K562 (cell line): ENCODE measurements at regions not wholly inside any gene's neighbourhood (a gene's known extent, or its start where the extent isn't known, plus 50 kb on each side); places are given as distances from the start of the nearest gene placed in this dataset.
A peak's percentile ranks its signal among the peaks of the same experiment; 100 is the strongest.

Experiments used
- ATAC-seq: fragments of 200-7000 bp; cut with Tn5 transposase; 3 replicates; pipeline ENCODE4 v1.9.1; 2020; ENCODE audit warnings: moderate library complexity
- BruUV-seq: library from RNA; stranded (reverse); fragments of 400-500 nt; replicated peaks from 2 replicates; lab custom pipeline; 2021; lab: Mats Ljungman, UMichigan
- CTCF ChIA-PET: fragments of 300-600 bp; formaldehyde crosslinking; extraction: SDS; loops from one replicate; lab custom pipeline; 2021; ENCODE audit warnings: low intra/inter-chr PET ratio; lab: Yijun Ruan, JAX
- POLR2A ChIA-PET: fragments of 300-600, 350-650 bp; sonication (Branson Sonifier 250); formaldehyde crosslinking; extraction: SDS; loops from one replicate; lab custom pipeline; 2021; ENCODE audit warnings: antibody characterized with exemption, inconsistent platforms; lab: Yijun Ruan, JAX
- DNase-seq, 4 experiments: peaks; one replicate each; pipeline versions ENCODE4 v3.0.0 to v3.0.0-alpha.2; 2011 to 2018; ENCODE audit warnings: low spot score in 3 of 4, mixed read lengths in 3 of 4; ENCODE audit errors: extremely low read depth in 1 of 4
- FAIRE-seq: peaks from 2 replicates; lab custom pipeline; 2011; peaks lifted over from hg19 to GRCh38; lab: Jason Lieb, UNC
- H2AFZ ChIP-seq: 2 replicates; pipeline ENCODE4 v1.6.0; 2011; ENCODE audit warnings: low read depth, low read length, control low read depth, inconsistent platforms
- H3K27ac ChIP-seq: fragments of 200-600 bp; 3 replicates; pipeline ENCODE4 v1.8.0; 2011; ENCODE audit warnings: low read depth, mild to moderate bottlenecking, control low read depth, inconsistent platforms, low read length, moderate library complexity, mixed read lengths; ENCODE audit errors: extremely low read depth
- H3K27me3 ChIP-seq, 2 experiments: fragments of 300-600 bp in 1 of 2; 2 replicates in 1 of 2; 3 replicates in 1 of 2; pipeline versions ENCODE4 v1.6.0 to v1.8.0; 2011; ENCODE audit warnings: inconsistent platforms in 2 of 2, low read length in 2 of 2, mild to moderate bottlenecking in 1 of 2, mixed read lengths in 1 of 2, moderate library complexity in 1 of 2; ENCODE audit not compliant: control insufficient read depth in 2 of 2, insufficient read depth in 2 of 2
- H3K36me3 ChIP-seq: fragments of 300-600 bp; 3 replicates; pipeline ENCODE4 v1.8.0; 2011; ENCODE audit warnings: mild to moderate bottlenecking, low read length, inconsistent platforms; ENCODE audit not compliant: control insufficient read depth, insufficient read depth
- H3K4me1 ChIP-seq, 2 experiments: fragments of 200-600 bp in 1 of 2; replicated peaks in 1 of 2; 2 replicates in 1 of 2; 3 replicates in 1 of 2; pipeline versions ENCODE4 v1.5.1 to v1.8.0; 2011; ENCODE audit warnings: inconsistent platforms in 2 of 2, low read length in 2 of 2, mild to moderate bottlenecking in 1 of 2, mixed read lengths in 1 of 2, moderate library complexity in 1 of 2; ENCODE audit not compliant: control insufficient read depth in 2 of 2, insufficient read depth in 2 of 2
- H3K4me2 ChIP-seq: 2 replicates; pipeline ENCODE4 v1.6.1; 2011; ENCODE audit warnings: low read length, control low read depth, inconsistent platforms, mixed read lengths; ENCODE audit not compliant: insufficient read depth
- H3K4me3 ChIP-seq: fragments of 200-600 bp; sonication (generic), shearing (Covaris generic); 2 replicates; pipeline ENCODE4 v1.5.1; 2016; ENCODE audit warnings: control low read depth, inconsistent platforms
- H3K79me2 ChIP-seq: fragments of 200-600 bp; 3 replicates; pipeline ENCODE4 v1.8.0; 2011; ENCODE audit warnings: low read length, inconsistent platforms; ENCODE audit not compliant: control insufficient read depth, insufficient read depth
- H3K9ac ChIP-seq, 2 experiments: 2 replicates each; pipeline versions ENCODE4 v1.6.0 to v1.6.1; 2011; ENCODE audit warnings: low read depth in 2 of 2, low read length in 2 of 2, control low read depth in 1 of 2, inconsistent platforms in 1 of 2, mild to moderate bottlenecking in 1 of 2, mixed read lengths in 1 of 2; ENCODE audit not compliant: insufficient read depth in 1 of 2
- H3K9me1 ChIP-seq: one replicate; pipeline ENCODE4 v1.6.0; 2011; ENCODE audit warnings: inconsistent platforms, mild to moderate bottlenecking, low read length, moderate library complexity; ENCODE audit not compliant: control insufficient read depth, insufficient read depth
- H3K9me3 ChIP-seq: replicated peaks from 2 replicates; pipeline ENCODE4 v1.5.1; 2011; ENCODE audit warnings: low read depth, low read length, inconsistent platforms; ENCODE audit not compliant: control insufficient read depth, insufficient read depth
- H4K20me1 ChIP-seq: replicated peaks from 2 replicates; pipeline ENCODE4 v1.6.1; 2011; ENCODE audit warnings: low read length, inconsistent platforms, mixed read lengths; ENCODE audit not compliant: control insufficient read depth, insufficient read depth
- HNRNPH1 ChIP-seq: fragments of 200-400 bp; formaldehyde crosslinking; optimal IDR thresholded peaks from 2 replicates; pipeline ENCODE3; 2017; ENCODE audit warnings: low read depth, mild to moderate bottlenecking, low read length, moderate library complexity
- KAT2B ChIP-seq: IDR thresholded peaks from one replicate; pipeline ENCODE4 v1.6.1; 2012; ENCODE audit warnings: low read depth, mild to moderate bottlenecking, control low read depth, inconsistent platforms, low read length, moderate library complexity
- PTTG1 ChIP-seq: fragments of 450-650 bp; IDR thresholded peaks from 2 replicates; pipeline ENCODE4 v1.6.1; 2016; ENCODE audit warnings: low read depth, mild to moderate bottlenecking, missing genetic modification characterization, missing compliant biosample characterization
- RNF2 ChIP-seq: sonication (generic); IDR thresholded peaks from 2 replicates; pipeline ENCODE4 v1.6.1; 2016
- RUNX1 ChIP-seq: sonication (generic); IDR thresholded peaks from 2 replicates; pipeline ENCODE4 v1.6.1; 2016; ENCODE audit warnings: antibody characterized with exemption, low read depth
- TARDBP ChIP-seq: fragments of 450-650 bp; IDR thresholded peaks from 2 replicates; pipeline ENCODE4 v1.6.1; 2016
- TEAD2 ChIP-seq: fragments of 450-650 bp; IDR thresholded peaks from 2 replicates; pipeline ENCODE4 v1.6.1; 2016; ENCODE audit warnings: missing genetic modification characterization, control low read depth, missing compliant biosample characterization
- ZNF121 ChIP-seq: sonication (generic); formaldehyde crosslinking; conservative IDR thresholded peaks from 2 replicates; pipeline ENCODE4 v1.8.0; 2022; ENCODE audit warnings: missing genetic modification reagents
- ZNF124 ChIP-seq: sonication (generic); formaldehyde crosslinking; IDR thresholded peaks from 2 replicates; pipeline ENCODE4 v1.8.1; 2022; ENCODE audit warnings: missing genetic modification reagents
- ZNF655 ChIP-seq: fragments of 250-450 bp; sonication (Bioruptor Pico); IDR thresholded peaks from 2 replicates; pipeline ENCODE4 v1.5.0; 2021
- WGBS: fragments of 100-300 bp; shearing (Covaris generic); methylation state at CpG from one replicate; pipeline ENCODE4 v1.1.6; 2016; ENCODE audit warnings: low coverage, mixed read lengths; ENCODE audit not compliant: insufficient coverage; ENCODE audit errors: missing lambda C conversion rate; 5-methylcytosine and 5-hydroxymethylcytosine counted together
- in situ Hi-C: fragments of 300-500 bp; cut with MboI; formaldehyde crosslinking; loops from 4 replicates; pipeline ENCODE4 v1.15.0; 2018; ENCODE audit warnings: inconsistent platforms, mixed read lengths
- intact Hi-C: fragments of 100-400 bp; cut with micrococcal nuclease; formaldehyde crosslinking; loops from 2 replicates; pipeline ENCODE4 v1.14.2; 2022
- TF ChIP-seq, protein P1 (sequence below): fragments of 250-450 bp; sonication (Bioruptor Pico); IDR thresholded peaks from 2 replicates; pipeline ENCODE4 v1.4.0; 2020; ENCODE audit warnings: mild to moderate bottlenecking, moderate library complexity, borderline replicate concordance

GRCh38 chr6:14366315-14366714, 248.7 kb downstream of the CD83 start:
- 8% methylated on average over 4 of the region's 4 CpGs for whole genome bisulfite sequencing
- Histone ChIP-seq H3K36me3 (no peaks in the 10 kb centered on the region), H3K9me3 (no peaks in the 10 kb centered on the region), H4K20me1 (no peaks in the 10 kb centered on the region), H3K79me2 (no peaks in the 10 kb centered on the region), H3K4me2 (no peak overlapping the region), H3K4me3 (no peak overlapping the region), H2AFZ (no peak overlapping the region), H3K9ac (no peak overlapping the region), H3K27me3 (peaks cover 9 to 12% of the 10 kb centered on the region in 2 experiments; a peak in 4 of 5 replicates), H3K27ac (no peak overlapping the region), H3K9me1 (no peaks in the 10 kb centered on the region), H3K4me1 (no peaks in the 10 kb centered on the region)
- DNase-seq, result no peak
- no TSS peak for BruUV-seq
- POLR2A ChIA-PET, result no interaction called here
- CTCF ChIA-PET, result no interaction called here
- FAIRE-seq, result no peak
- ATAC-seq, result no peak
- in situ Hi-C loops, result no loop called here
- intact Hi-C loops, result no loop called here
- TF ChIP-seq, protein P1, sequence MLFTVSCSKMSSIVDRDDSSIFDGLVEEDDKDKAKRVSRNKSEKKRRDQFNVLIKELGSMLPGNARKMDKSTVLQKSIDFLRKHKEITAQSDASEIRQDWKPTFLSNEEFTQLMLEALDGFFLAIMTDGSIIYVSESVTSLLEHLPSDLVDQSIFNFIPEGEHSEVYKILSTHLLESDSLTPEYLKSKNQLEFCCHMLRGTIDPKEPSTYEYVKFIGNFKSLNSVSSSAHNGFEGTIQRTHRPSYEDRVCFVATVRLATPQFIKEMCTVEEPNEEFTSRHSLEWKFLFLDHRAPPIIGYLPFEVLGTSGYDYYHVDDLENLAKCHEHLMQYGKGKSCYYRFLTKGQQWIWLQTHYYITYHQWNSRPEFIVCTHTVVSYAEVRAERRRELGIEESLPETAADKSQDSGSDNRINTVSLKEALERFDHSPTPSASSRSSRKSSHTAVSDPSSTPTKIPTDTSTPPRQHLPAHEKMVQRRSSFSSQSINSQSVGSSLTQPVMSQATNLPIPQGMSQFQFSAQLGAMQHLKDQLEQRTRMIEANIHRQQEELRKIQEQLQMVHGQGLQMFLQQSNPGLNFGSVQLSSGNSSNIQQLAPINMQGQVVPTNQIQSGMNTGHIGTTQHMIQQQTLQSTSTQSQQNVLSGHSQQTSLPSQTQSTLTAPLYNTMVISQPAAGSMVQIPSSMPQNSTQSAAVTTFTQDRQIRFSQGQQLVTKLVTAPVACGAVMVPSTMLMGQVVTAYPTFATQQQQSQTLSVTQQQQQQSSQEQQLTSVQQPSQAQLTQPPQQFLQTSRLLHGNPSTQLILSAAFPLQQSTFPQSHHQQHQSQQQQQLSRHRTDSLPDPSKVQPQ, result no peak
- 0 out of 2 replicates have a peak, but pooled peaks have one; percentile 8 for TF ChIP-seq ZNF121

DNA sequence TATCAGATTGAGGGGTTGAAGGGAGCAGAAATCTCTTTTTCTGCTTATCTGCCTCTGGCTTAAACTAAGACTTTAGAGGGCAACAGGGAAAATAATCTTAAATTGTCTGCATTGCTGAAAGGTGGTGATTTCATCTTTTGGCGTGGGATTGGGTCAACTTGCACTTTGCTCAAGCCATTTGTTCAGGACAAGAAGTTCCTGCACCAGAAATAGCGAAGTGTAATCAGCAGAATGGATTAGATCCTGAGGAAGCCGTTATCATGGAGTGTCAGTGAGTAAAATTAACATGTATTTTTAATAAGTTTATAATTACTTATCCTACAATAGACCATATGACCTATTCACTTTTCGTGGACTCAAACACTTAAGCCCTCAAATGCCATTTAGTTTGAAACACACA, 249.3 kb downstream of the CD83 start:
- no peak for DNase-seq
- Histone ChIP-seq H3K27ac (no peak overlapping the region), H3K4me2 (no peak overlapping the region), H4K20me1 (no peaks in the 10 kb centered on the region), H3K27me3 (peaks cover 9 to 12% of the 10 kb centered on the region in 2 experiments; a peak in 4 of 5 replicates), H3K4me3 (no peak overlapping the region), H2AFZ (no peak overlapping the region), H3K9ac (no peak overlapping the region), H3K36me3 (no peaks in the 10 kb centered on the region), H3K9me3 (no peaks in the 10 kb centered on the region), H3K4me1 (no peaks in the 10 kb centered on the region), H3K79me2 (no peaks in the 10 kb centered on the region)
- BruUV-seq, result no TSS peak
- no peak for FAIRE-seq
- ChIA-PET POLR2A (interaction anchor here (0.7 to 1.1 kb wide), 2 partner anchors 18 to 707 kb away, joined by 3 read pairs; no protein-coding TSS in a partner anchor), CTCF (no interaction called here)
- 8% methylated on average over 4 of the region's 4 CpGs for WGBS
- no peak for ATAC-seq
- intact Hi-C loops, result no loop called here
- TF ChIP-seq TEAD2 (tag) (no peak), PTTG1 (no peak), KAT2B (no peak), TARDBP (no peak), ZNF655 (CRISPR knock-in tag) (no peak), RUNX1 (no peak), RNF2 (no peak), ZNF124 (CRISPR knock-in tag) (no peak), HNRNPH1 (no peak)
- TF ChIP-seq, all 486 proteins: peak for 0
- in situ Hi-C loops, result no loop called here
- H3K9me1 ChIP-seq, result no peaks in the 10 kb centered on the region
